ENCODE measurements at regions not wholly inside any gene's neighbourhood (a gene's known extent, or its start where the extent isn't known, plus 50 kb on each side); places are given as distances from the start of the nearest gene placed in this dataset.

GRCh38 chr9:99682870-99683269, 138.8 kb upstream of the NR4A3 start:
- CTCF ChIA-PET: no interaction called here

DNA sequence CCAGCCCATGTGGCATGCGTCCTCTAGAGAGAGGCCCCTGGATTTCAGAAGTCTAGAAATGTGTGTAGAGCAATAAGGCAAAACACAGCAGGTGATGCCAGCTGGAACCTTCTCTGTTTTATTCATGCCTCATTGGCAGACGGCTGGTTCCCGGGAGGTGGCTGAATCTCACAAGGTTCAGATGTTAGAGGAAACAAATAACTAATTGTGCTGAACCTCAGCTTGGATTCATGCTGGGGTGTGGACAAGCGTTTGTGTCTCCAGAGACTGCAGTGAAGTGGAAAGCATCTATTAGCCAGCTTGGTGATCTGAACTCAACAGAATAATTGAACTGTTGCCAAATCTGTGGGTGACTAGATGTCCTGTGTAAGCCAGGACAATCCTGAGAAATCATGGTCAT, 131.1 kb upstream of the NR4A3 start:
- H3K4me3 Mint-ChIP-seq (ENCODE audit: low read depth, unreplicated experiment): no peak overlapping the region
- no peak for DNase-seq
- no TSS peak for BruUV-seq (replicated peaks)
- H3K27ac Mint-ChIP-seq (ENCODE audit: unreplicated experiment): no peak overlapping the region
- peaks cover 12% of the 10 kb centered on the region for H3K27me3 Mint-ChIP-seq (ENCODE audit: unreplicated experiment)
- CTCF ChIA-PET: no interaction called here
- H3K36me3 Mint-ChIP-seq (ENCODE audit: insufficient read depth, unreplicated experiment): no peaks in the 10 kb centered on the region
- TF ChIP-seq, protein P1, sequence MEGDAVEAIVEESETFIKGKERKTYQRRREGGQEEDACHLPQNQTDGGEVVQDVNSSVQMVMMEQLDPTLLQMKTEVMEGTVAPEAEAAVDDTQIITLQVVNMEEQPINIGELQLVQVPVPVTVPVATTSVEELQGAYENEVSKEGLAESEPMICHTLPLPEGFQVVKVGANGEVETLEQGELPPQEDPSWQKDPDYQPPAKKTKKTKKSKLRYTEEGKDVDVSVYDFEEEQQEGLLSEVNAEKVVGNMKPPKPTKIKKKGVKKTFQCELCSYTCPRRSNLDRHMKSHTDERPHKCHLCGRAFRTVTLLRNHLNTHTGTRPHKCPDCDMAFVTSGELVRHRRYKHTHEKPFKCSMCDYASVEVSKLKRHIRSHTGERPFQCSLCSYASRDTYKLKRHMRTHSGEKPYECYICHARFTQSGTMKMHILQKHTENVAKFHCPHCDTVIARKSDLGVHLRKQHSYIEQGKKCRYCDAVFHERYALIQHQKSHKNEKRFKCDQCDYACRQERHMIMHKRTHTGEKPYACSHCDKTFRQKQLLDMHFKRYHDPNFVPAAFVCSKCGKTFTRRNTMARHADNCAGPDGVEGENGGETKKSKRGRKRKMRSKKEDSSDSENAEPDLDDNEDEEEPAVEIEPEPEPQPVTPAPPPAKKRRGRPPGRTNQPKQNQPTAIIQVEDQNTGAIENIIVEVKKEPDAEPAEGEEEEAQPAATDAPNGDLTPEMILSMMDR (IDR thresholded peaks at IDR 0.05; ENCODE audit: unreplicated experiment): no peak
- H3K9me3 Mint-ChIP-seq (ENCODE audit: low read depth, unreplicated experiment): no peaks in the 10 kb centered on the region
- intact Hi-C loops (cut with micrococcal nuclease; ENCODE audit: unreplicated experiment): no loop called here
- H3K4me1 Mint-ChIP-seq (ENCODE audit: low read depth, unreplicated experiment): no peaks in the 10 kb centered on the region

More at GRCh38 chr9:99682870-99683269, 138.8 kb upstream of the NR4A3 start:
- Mint-ChIP-seq H3K27ac (ENCODE audit: unreplicated experiment) (no peak overlapping the region), H3K9me3 (ENCODE audit: low read depth, unreplicated experiment) (no peaks in the 10 kb centered on the region), H3K4me1 (ENCODE audit: low read depth, unreplicated experiment) (no peaks in the 10 kb centered on the region), H3K36me3 (ENCODE audit: insufficient read depth, unreplicated experiment) (no peaks in the 10 kb centered on the region), H3K27me3 (ENCODE audit: unreplicated experiment) (peaks cover 11% of the 10 kb centered on the region), H3K4me3 (ENCODE audit: low read depth, unreplicated experiment) (no peak overlapping the region)
- TF ChIP-seq, protein P1 (IDR thresholded peaks at IDR 0.05; ENCODE audit: unreplicated experiment): no peak
- intact Hi-C loops (cut with micrococcal nuclease; ENCODE audit: unreplicated experiment): no loop called here
- BruUV-seq (replicated peaks): no TSS peak
- DNase-seq: no peak

GRCh38 chr9:99693888-99694287, 127.8 kb upstream of the NR4A3 start:
- Mint-ChIP-seq H3K9me3 (ENCODE audit: low read depth, unreplicated experiment) (no peaks in the 10 kb centered on the region), H3K36me3 (ENCODE audit: insufficient read depth, unreplicated experiment) (no peaks in the 10 kb centered on the region), H3K4me3 (ENCODE audit: low read depth, unreplicated experiment) (no peak overlapping the region), H3K27me3 (ENCODE audit: unreplicated experiment) (peaks cover 18% of the 10 kb centered on the region), H3K4me1 (ENCODE audit: low read depth, unreplicated experiment) (no peaks in the 10 kb centered on the region), H3K27ac (ENCODE audit: unreplicated experiment) (no peak overlapping the region)
- intact Hi-C loops (cut with micrococcal nuclease; ENCODE audit: unreplicated experiment): no loop called here
- no TSS peak for BruUV-seq (replicated peaks)
- CTCF ChIA-PET: no interaction called here
- no peak for DNase-seq
- TF ChIP-seq, protein P1 (IDR thresholded peaks at IDR 0.05; ENCODE audit: unreplicated experiment): no peak

- Mint-ChIP-seq H3K27me3 (ENCODE audit: unreplicated experiment) (peaks cover 17% of the 10 kb centered on the region), H3K9me3 (ENCODE audit: low read depth, unreplicated experiment) (no peaks in the 10 kb centered on the region), H3K36me3 (ENCODE audit: insufficient read depth, unreplicated experiment) (no peaks in the 10 kb centered on the region), H3K4me3 (ENCODE audit: low read depth, unreplicated experiment) (no peak overlapping the region), H3K27ac (ENCODE audit: unreplicated experiment) (no peak overlapping the region), H3K4me1 (ENCODE audit: low read depth, unreplicated experiment) (no peaks in the 10 kb centered on the region)
- TF ChIP-seq, protein P1 (IDR thresholded peaks at IDR 0.05; ENCODE audit: unreplicated experiment): no peak
- intact Hi-C loops (cut with micrococcal nuclease; ENCODE audit: unreplicated experiment): no loop called here
- DNase-seq: no peak
- BruUV-seq (replicated peaks): no TSS peak
- CTCF ChIA-PET: no interaction called here
These were observed 127.3 kb upstream of the NR4A3 start for GRCh38 chr9:99694393-99694792.

- H3K9me3 Mint-ChIP-seq (ENCODE audit: low read depth, unreplicated experiment): no peaks in the 10 kb centered on the region
- intact Hi-C loops (cut with micrococcal nuclease; ENCODE audit: unreplicated experiment): no loop called here
- no peak overlapping the region for H3K4me3 Mint-ChIP-seq (ENCODE audit: low read depth, unreplicated experiment)
- no TSS peak for BruUV-seq (replicated peaks)
- TF ChIP-seq, protein P1 (IDR thresholded peaks at IDR 0.05; ENCODE audit: unreplicated experiment): no peak
- CTCF ChIA-PET: no interaction called here
- DNase-seq: no peak
- H3K4me1 Mint-ChIP-seq (ENCODE audit: low read depth, unreplicated experiment): no peaks in the 10 kb centered on the region
- peaks cover 23% of the 10 kb centered on the region for H3K27me3 Mint-ChIP-seq (ENCODE audit: unreplicated experiment)
- no peaks in the 10 kb centered on the region for H3K36me3 Mint-ChIP-seq (ENCODE audit: insufficient read depth, unreplicated experiment)
- no peak overlapping the region for H3K27ac Mint-ChIP-seq (ENCODE audit: unreplicated experiment)
These were observed 122.3 kb upstream of the NR4A3 start for GRCh38 chr9:99699396-99699795.
